Gastrocnemius medialis (tissue), 4 donors: ENCODE measurements at regions not wholly inside any gene's neighbourhood (a gene's known extent, or its start where the extent isn't known, plus 50 kb on each side); places are given as distances from the start of the nearest gene placed in this dataset.

Experiments
- ATAC-seq, 2 donors: fragments of 150-250 bp; one replicate each; pipeline ENCODE4 v1.9.1; 2016
- DNase-seq, 2 donors: peaks; one replicate each; pipeline ENCODE4 v3.0.0-alpha.2; 2019
- H3K27ac ChIP-seq, 4 donors: fragments of 200-600 bp; sonication (generic); 1 replicate in 1 of 4; 2 replicates in 3 of 4; pipeline ENCODE4 v1.5.1; 2016 to 2018; ENCODE audit warnings: mild to moderate bottlenecking in 2 of 4, moderate library complexity in 1 of 4
- H3K27me3 ChIP-seq, 3 donors: fragments of 200-600 bp; sonication (generic) in 2 of 3; 1 replicate in 1 of 3; 2 replicates in 2 of 3; pipeline versions ENCODE4 v1.5.1 to v1.6.0; 2016 to 2019; ENCODE audit warnings: mild to moderate bottlenecking in 1 of 3, moderate library complexity in 1 of 3
- H3K36me3 ChIP-seq, 2 donors: fragments of 200-600 bp; sonication (generic) in 1 of 2; one replicate each; pipeline ENCODE4 v1.5.1; 2017 to 2018
- H3K4me1 ChIP-seq, 2 donors: fragments of 200-600 bp; sonication (generic) in 1 of 2; one replicate each; pipeline ENCODE4 v1.5.1; 2016 to 2017; ENCODE audit warnings: mild to moderate bottlenecking in 2 of 2
- H3K4me3 ChIP-seq, 4 donors: fragments of 200-600 bp; sonication (generic) in 3 of 4; 1 replicate in 1 of 4; 2 replicates in 3 of 4; pipeline ENCODE4 v1.5.1; 2016 to 2019; ENCODE audit warnings: mild to moderate bottlenecking in 2 of 4
- H3K9me3 ChIP-seq, 3 donors: fragments of 200-600 bp; sonication (generic) in 2 of 3; 1 replicate in 1 of 3; 2 replicates in 2 of 3; pipeline ENCODE4 v1.5.1; 2016 to 2019
- CTCF ChIP-seq, 5 experiments: fragments of 450-650 bp in 3 of 5; fragments of 200-600 bp in 2 of 5; sonication (generic) in 2 of 5; IDR thresholded peaks in 4 of 5; conservative IDR thresholded peaks in 1 of 5; 1 replicate in 4 of 5; 2 replicates in 1 of 5; pipeline ENCODE4 v1.5.1; 2016 to 2019; ENCODE audit warnings: antibody characterized with exemption in 5 of 5, mild to moderate bottlenecking in 3 of 5, moderate library complexity in 3 of 5
- POLR2A ChIP-seq, 2 donors: fragments of 450-650 bp; IDR thresholded peaks; one replicate each; pipeline ENCODE4 v1.6.1; 2017; ENCODE audit warnings: antibody characterized with exemption in 2 of 2, mild to moderate bottlenecking in 2 of 2, moderate library complexity in 2 of 2
- in situ Hi-C, 4 donors: fragments of 200-750 bp; cut with MboI; loops; one replicate each; pipeline versions ENCODE4 v1.15.0 to v1.8.0; 2017; ENCODE audit warnings: low sequenced_read_pairs in 4 of 4
- intact Hi-C: fragments of 100-400 bp; cut with DNase I; formaldehyde crosslinking; loops from one replicate; pipeline ENCODE4 v1.15.1; 2023; ENCODE audit warnings: low total_unique reads

DNA sequence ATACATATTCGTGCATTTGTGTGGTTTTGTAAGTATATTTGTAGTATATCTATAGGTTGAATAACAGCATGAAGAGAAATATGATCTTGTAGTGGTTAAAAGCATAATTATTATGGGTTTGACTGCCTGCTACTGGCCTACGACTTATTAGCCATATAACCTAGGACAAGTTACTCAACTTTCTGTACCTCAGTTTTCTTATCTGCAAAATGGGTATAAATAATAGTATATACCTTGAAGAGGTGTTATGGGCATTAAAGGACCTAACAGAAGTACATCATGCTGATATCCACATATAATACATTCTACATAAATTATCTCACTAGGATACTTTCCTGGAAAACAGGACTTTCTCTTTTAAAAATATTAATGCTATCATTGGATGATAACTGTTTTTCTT, 118.3 kb upstream of the ELL2 start:
- no peaks in the 10 kb centered on the region for H3K36me3 ChIP-seq

DNA sequence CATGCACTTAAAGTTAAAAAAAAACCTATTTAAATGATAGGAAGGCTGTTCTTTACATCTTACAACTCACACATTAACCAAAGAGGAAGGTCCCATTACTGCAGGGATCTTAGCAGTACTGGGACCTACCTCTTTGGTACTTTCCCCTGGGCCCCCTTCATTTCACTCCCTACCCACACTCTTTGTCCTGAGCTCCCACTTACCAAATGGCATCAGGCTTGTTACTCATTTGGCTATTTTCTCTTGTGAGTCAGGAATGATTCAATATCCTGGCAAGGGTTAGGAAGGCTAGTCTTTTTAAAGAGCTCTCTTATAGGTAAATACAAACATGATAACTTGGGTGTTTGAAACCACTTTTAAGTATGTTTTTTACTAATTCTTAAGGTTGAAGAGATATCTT, 117.4 kb upstream of the ELL2 start:
- peaks cover 0 to 6% of the 10 kb centered on the region in 2 donors for H3K4me1 ChIP-seq

More for the DNA sequence above, 118.3 kb upstream of the ELL2 start:
- no peak for TF ChIP-seq POLR2A (IDR thresholded peaks at IDR 0.05)
- Histone ChIP-seq H3K4me1 (peaks cover 0 to 6% of the 10 kb centered on the region in 2 donors), H3K9me3 (no peaks in the 10 kb centered on the region), H3K27ac (peak overlapping the region in 1 of 4 donors; percentile 68), H3K27me3 (no peaks in the 10 kb centered on the region), H3K4me3 (no peak overlapping the region)
- DNase-seq: no peak
- intact Hi-C loops (loop anchor here (5.0 kb wide), 1 partner anchor 118 kb away; the partner anchor contains the start of gene ELL2), in situ Hi-C loops (no loop called here)
- no peak for ATAC-seq

GRCh38 chr5:96076451-96076850, 114.8 kb upstream of the ELL2 start:
- in situ Hi-C loops: no loop called here
- Histone ChIP-seq H3K27ac (no peak overlapping the region), H3K9me3 (no peaks in the 10 kb centered on the region), H3K4me1 (peaks cover 0 to 6% of the 10 kb centered on the region in 2 donors), H3K36me3 (no peaks in the 10 kb centered on the region), H3K27me3 (no peaks in the 10 kb centered on the region), H3K4me3 (no peak overlapping the region)
- TF ChIP-seq POLR2A (IDR thresholded peaks at IDR 0.05) (no peak), CTCF (IDR thresholded peaks at IDR 0.05 in 4 of 5, conservative IDR thresholded peaks at IDR 0.05 in 1 of 5) (no peak)
- intact Hi-C loops: loop anchor here (5.0 kb wide), 1 partner anchor 114 kb away; the partner anchor contains the start of gene ELL2
- no peak for ATAC-seq
- no peak for DNase-seq

More for the DNA sequence above, 117.4 kb upstream of the ELL2 start:
- H3K27ac ChIP-seq: peak overlapping the region in 1 of 4 donors; percentile 68
- intact Hi-C loops (loop anchor here (5.0 kb wide), 1 partner anchor 117 kb away; the partner anchor contains the start of gene ELL2), in situ Hi-C loops (no loop called here)
- ATAC-seq (peak; percentile 97 to 99), DNase-seq (peak in 1 of 2 donors; percentile 12)
- H3K27me3 ChIP-seq: no peaks in the 10 kb centered on the region
- TF ChIP-seq POLR2A (IDR thresholded peaks at IDR 0.05) (peak in 1 of 2 donors; percentile 13), CTCF (IDR thresholded peaks at IDR 0.05 in 4 of 5, conservative IDR thresholded peaks at IDR 0.05 in 1 of 5) (no peak)
- no peaks in the 10 kb centered on the region for H3K36me3 ChIP-seq
- H3K4me3 ChIP-seq: no peak overlapping the region
- H3K9me3 ChIP-seq: no peaks in the 10 kb centered on the region

DNA sequence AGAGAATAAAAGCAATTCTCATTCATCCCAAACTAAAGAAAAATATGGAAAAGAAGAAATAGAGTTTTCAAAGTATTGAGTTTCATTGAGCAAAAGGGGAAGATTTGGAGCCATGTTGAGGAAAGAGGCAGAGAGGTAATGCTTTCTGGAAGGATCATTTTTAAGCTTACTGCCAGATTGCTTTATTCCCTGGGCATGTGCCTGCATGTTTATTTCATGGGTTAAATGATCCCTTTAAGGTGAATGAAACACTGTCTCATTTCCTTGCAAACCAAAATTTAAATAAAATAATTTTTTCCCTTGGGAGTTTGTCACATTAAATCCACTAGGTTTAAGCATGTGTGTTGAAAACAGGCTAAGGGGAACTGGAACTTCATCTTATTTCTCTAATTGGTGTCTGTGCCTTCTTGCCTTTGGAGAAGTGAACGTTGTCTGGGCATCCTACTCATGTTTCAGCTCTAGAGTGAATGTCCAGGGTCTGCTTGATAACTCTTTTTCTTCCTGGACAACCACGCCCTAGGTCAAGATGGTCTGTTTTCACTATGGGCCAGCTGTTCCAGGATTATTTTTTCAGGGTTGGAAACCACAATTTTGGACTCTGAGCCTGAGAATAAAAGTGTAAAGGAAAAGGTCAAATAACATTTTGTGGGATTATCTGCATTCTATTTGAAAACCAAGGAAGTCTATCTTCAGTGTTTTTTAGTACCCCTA, 114.1 kb upstream of the ELL2 start:
- intact Hi-C loops: loop anchor here (5.0 kb wide), 1 partner anchor 113 kb away; the partner anchor contains the start of gene ELL2
- Histone ChIP-seq H3K27me3 (no peaks in the 10 kb centered on the region), H3K9me3 (no peaks in the 10 kb centered on the region), H3K4me3 (no peak overlapping the region), H3K36me3 (no peaks in the 10 kb centered on the region), H3K27ac (no peak overlapping the region), H3K4me1 (peaks cover 0 to 6% of the 10 kb centered on the region in 2 donors)
- in situ Hi-C loops: no loop called here
- TF ChIP-seq CTCF (IDR thresholded peaks at IDR 0.05 in 4 of 5, conservative IDR thresholded peaks at IDR 0.05 in 1 of 5) (no peak), POLR2A (IDR thresholded peaks at IDR 0.05) (no peak)
- DNase-seq: no peak
- no peak for ATAC-seq

DNA sequence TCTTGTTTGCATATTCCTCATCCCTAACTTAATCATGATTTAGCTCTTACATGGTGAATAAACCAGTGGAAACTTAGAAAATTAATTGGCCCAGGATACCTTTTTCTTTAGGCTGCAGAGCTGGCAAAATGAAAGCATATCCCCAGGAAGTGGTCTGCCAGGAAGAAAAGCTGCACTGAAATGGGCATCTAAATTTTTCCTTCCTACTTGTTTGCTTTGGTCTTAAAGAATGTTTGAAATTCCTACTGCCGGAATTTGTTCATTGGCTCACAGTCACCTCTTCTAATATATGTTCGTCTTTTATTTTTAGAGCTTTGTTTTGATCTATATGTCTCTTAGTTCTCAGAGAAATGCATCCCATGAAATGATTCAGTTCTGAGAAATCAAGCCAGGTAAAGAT, 113.2 kb upstream of the ELL2 start:
- ATAC-seq (no peak), DNase-seq (no peak)
- TF ChIP-seq POLR2A (IDR thresholded peaks at IDR 0.05) (no peak), CTCF (IDR thresholded peaks at IDR 0.05 in 4 of 5, conservative IDR thresholded peaks at IDR 0.05 in 1 of 5) (no peak)
- Histone ChIP-seq H3K9me3 (no peaks in the 10 kb centered on the region), H3K36me3 (no peaks in the 10 kb centered on the region), H3K4me1 (peaks cover 0 to 6% of the 10 kb centered on the region in 2 donors), H3K27me3 (no peaks in the 10 kb centered on the region), H3K4me3 (no peak overlapping the region), H3K27ac (no peak overlapping the region)
- intact Hi-C loops (loop anchor here (5.0 kb wide), 1 partner anchor 113 kb away; the partner anchor contains the start of gene ELL2), in situ Hi-C loops (no loop called here)
